GM19395 (cell line): ENCODE measurements at regions not wholly inside any gene's neighbourhood (a gene's known extent, or its start where the extent isn't known, plus 50 kb on each side); places are given as distances from the start of the nearest gene placed in this dataset.

ENCODE experiments used
- ATAC-seq: cut with Tn5 transposase; IDR thresholded peaks from one replicate; pipeline ENCODE4 v1.9.1; 2021; ENCODE audit warnings: mild to moderate bottlenecking, moderate library complexity; ENCODE audit not compliant: unreplicated experiment

DNA sequence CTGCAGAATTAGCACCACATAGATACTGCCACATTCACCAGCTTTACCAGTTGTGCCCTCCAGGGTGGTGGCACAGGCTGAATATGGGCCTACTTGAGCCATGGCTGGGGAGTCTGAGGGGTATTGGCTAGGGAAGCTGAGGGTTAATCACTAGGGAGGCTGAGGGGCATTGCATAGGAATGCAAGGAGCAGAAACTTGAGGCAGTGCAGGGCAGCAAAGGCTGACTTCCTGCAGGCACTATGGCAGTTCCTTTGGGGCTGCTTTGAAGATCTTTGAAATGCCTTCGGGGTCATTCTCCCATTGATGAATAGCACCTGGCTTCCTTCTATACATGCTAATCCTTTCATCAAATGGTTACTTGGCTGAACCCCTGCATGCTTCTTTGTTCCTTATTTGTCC lies 171.5 kb downstream of the RCN1 start:
- no peak for ATAC-seq

- ATAC-seq, result no peak
These were observed 169.4 kb downstream of the WT1 start for GRCh38 chr11:32265911-32266310.

GRCh38 chr11:32266601-32267000 lies 168.7 kb downstream of the WT1 start:
- no peak for ATAC-seq

DNA sequence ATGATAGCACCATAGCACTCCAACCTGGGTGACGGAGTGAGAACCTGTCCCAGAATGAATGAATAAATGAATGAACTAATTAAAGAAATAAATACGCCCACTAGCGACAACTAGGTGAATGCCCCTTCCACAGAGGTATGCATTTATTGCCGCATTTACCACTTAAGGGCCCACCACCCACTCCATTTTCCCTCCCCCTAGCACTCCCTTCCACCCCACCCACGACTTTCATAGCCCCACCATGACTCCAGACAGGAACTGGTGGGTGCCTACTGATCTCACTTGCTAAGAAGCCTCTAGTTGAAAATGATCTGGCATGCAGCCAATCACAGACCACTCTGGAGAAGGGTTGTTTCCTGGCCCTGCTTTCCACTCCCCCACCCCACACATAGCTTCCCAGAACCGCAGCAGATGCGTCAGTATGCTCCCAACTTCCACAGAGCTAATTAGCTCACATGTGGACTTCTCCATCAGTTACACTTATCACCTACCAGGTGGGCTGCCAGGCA lies 167.6 kb downstream of the WT1 start:
- no peak for ATAC-seq

DNA sequence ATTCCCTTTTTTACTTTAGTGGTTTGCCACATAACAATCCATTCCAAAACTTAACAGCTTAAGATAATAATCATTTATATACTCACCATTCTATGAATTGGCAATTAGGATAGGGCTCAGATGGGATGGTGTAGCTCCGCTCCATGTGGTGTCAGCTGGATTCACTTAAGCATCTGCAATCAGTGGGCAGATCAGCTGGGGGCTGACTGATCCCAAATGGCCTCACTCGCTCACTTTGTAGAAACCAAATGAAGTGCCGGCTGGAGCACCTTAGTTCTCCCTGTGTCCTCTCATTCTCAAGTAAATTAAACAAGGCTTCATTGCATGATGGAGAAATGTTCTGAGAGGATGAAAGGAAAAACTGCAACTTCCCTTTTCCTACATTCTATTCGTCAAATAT lies 161.4 kb downstream of the WT1 start:
- ATAC-seq, result no peak

DNA sequence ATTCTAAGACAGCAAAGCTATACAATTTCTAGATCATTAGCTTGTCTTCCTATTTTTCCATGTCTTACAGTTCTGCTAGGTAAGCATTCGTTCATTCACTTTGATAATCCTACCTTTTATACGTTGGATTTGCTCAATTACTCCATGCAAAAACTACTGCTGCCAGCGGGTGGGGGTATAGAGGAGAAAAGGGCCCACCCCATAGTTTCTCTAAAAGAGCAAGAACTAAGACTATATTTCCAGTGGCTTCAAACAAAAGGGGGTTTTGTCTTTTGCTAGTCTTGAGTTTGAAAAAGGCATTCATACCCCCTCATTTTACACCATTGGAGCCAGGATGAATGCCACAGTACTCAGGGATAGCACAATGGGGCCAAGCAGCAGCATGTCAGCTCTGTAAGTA lies 155.7 kb downstream of the WT1 start:
- no peak for ATAC-seq

- ATAC-seq, result no peak
These were observed 155.0 kb downstream of the WT1 start for GRCh38 chr11:32280339-32280738.

DNA sequence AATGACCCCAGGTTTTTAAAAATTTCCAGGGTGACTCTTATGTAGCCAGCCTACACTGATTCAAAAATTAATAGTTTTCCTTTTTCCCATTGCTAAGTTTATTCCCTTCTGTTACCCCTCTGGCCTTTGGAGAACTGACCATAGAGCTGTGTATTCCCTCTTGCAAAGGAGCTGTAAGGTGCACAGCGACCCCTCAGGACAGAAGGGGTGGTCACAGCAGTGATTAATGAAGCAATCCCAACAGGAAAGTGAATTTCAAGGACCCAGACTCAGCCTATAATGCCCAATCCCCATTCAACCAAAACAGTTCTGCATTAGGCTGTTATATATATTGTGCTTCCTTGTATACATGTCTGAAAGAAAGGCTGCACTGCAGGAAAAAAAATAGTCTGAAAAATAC lies 147.1 kb downstream of the WT1 start:
- ATAC-seq, result no peak

- ATAC-seq, result no peak
These were observed 145.6 kb downstream of the WT1 start for GRCh38 chr11:32289701-32290100.

DNA sequence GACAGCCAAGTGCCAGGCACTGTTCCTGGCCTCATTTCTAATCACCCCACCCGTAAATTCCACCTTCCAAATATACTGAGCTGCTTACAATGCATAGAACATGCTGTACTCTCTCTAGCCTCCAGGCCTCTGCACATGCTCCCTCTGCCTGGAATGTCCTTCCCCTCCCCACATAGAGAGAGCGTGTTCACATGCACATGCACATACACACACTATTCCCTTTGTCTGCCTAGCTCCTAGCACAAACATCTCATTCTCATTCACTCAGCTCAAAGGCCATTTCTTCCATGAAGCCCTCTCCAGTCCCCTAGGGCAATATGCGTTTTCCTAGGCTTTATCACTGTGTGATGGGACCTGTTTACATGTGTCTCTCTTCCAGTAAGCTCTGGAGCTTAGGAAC lies 144.6 kb downstream of the WT1 start:
- no peak for ATAC-seq

- ATAC-seq, result no peak
These were observed 137.7 kb downstream of the WT1 start for GRCh38 chr11:32297611-32298011.

DNA sequence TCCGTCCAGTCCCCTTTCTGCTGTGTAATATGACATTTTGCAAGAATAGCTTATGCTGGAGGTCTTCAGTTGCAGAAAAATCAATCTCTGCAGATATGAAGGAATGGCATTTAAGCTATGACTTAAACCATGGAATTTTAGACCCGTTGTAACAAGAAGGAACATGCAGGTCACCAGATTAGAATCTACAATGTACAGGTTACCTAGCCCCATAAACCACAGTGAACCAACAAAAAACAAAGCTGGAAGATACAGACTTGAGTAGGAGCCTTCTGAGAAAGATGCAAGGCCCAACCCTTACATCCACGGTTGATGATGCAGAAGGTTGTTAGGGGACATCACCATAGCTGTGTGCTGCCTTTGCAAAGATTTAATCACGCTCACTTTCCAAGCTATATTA lies 132.5 kb downstream of the WT1 start:
- ATAC-seq, result no peak

DNA sequence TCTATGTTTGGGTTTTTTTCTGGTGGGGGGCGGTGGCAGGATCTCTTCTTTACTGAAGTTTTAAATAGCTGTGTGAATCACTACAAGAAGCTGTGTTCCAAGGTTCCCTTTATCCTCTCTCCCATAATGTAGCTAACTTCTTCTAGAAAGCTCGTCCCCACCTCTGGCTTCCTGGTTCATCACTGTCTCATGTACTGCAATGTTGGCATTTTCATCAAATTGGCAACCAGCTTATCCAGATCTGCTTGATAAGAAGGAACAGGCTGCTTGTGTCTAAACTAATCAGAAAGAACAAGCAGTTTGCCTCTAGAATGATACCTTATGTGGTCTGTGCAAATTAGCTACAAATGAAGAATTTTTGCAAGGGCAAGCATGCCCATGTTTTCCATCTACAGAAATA lies 130.8 kb downstream of the WT1 start:
- no peak for ATAC-seq

GRCh38 chr11:32305460-32305859 lies 129.9 kb downstream of the WT1 start:
- no peak for ATAC-seq

DNA sequence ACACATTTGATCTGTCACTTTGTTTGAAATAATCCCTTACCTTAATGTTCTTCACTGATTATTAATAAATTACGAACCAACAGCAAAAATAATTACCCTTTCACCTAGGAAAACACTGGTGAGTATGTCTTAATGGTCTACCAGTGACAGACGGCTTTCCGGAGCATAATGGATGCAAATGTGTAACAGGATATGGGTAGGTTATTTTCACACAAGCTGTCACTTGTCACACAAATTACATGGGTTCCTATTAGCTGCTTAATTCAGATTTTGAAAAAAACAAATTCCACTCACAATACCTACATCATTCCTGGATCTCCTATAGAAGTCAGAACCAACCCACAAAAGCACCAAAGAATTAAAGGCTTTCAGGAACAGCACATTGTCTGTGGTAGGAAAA lies 127.9 kb downstream of the WT1 start:
- ATAC-seq, result no peak

DNA sequence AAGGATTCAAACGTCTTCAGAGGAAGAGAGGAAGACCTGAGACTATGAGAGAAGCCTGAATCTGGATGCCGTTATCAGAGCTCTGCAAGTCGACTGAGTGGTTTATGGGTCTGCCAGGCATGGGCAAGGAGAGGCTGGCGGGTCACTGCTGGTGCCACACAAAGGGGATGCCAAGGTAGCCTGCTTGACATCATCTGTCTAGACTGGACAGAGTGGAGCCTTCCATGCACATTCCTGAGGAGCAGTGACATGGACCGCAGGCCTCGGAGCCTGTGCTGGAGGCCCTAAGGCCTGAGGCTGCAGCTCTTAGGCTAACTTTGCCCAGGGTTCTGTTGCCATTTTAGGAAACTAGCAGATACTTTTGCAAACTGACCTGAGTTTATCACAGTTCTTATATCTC lies 127.4 kb downstream of the WT1 start:
- ATAC-seq, result no peak

DNA sequence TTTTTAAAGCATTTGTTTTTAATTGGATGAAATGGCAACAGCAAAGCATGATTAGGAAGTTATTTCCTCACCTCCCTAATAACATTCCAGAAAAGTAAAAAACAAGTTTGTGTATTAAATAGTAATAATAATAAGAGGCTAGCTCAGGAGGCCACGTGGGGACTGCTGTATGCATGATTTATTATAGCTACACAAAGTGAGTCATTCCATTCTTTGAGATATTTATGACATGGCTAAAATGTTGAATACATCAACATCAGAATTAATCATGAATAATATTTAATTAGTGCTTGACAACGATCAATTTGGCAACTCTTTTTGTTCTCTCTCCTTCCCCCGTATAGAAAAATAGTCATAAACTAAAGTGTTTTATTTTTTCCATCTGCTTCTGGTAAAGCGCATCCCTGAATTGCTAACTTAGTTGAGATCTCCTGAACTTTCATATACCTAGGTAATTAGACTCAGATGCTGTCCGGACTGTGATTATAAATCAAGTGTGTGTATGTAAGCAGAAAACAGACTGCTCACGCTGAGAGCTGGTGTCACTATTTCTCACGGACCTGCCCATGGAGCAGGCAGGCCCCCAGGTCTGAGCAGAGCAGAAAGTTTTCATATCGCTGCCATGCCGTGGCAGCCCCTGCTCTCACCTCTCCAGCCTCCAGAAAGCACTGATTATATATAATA lies 125.7 kb downstream of the WT1 start:
- no peak for ATAC-seq

- ATAC-seq, result no peak
These were observed 125.1 kb downstream of the WT1 start for GRCh38 chr11:32310214-32310601.

GRCh38 chr11:32311346-32312065 lies 123.8 kb downstream of the WT1 start:
- no peak for ATAC-seq

DNA sequence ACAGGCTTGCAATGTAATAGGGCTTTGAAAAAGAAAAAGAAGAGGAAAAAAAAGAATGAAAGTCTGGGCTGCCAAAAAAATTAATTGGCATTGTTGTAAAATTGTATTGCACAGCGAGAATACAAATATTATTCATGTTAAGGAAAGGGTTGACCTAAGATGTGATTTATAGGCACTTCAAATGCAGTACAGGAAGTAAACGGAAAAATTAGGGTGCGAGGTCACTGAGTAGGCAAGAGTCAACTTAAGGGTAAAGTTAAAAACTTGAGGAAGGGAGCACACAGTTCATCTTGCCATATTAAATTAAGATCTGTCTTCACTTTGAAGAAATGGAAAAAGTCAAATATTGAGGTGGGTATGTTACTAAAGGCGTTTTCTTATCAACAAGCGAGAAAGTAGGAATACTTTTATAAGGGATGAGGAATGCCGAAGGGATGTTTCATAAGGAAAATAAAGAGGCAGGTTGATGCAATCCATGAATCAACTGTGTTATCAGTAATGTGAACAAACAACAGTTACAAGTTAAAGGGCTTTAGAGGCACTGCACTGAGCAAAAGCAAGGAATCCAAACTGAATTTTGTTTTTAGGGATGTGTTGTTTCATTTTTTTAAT lies 123.0 kb downstream of the WT1 start:
- no peak for ATAC-seq

GRCh38 chr11:32312865-32313403 lies 122.4 kb downstream of the WT1 start:
- no peak for ATAC-seq

- ATAC-seq, result no peak
These were observed 121.9 kb downstream of the WT1 start for GRCh38 chr11:32313477-32313876.
